ENCODE measurements at regions not wholly inside any gene's neighbourhood (a gene's known extent, or its start where the extent isn't known, plus 50 kb on each side); places are given as distances from the start of the nearest gene placed in this dataset.

DNA sequence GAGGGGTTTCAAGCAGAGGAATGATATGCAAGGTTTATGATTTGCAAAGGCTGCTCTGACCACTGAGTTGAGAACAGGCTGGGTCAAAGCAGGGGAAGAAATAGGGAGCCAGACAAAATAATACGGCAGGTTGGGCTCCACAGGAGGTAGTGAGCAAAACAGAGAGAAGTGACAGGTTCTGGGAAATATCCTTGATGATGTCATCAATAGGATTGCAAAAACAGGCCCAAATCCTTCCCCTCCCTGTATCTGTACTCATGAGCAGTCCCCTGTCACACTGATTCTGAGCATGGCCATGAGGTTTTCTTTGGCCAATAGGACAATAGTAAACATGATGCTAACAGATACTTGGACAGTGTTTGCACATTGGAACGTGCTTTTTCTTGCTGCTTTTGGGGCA lies 471.8 kb upstream of the BRINP1 start:
- Histone ChIP-seq H3K4me1 (ENCODE audit: control insufficient read depth, insufficient read depth, low read length) (no peaks in the 10 kb centered on the region), H3K36me3 (ENCODE audit: control insufficient read depth, insufficient read depth, low read length) (no peaks in the 10 kb centered on the region), H3K4me3 (ENCODE audit: low read length) (no peak overlapping the region), H3K27ac (ENCODE audit: low read length) (no peak overlapping the region), H3K9me3 (ENCODE audit: control insufficient read depth, insufficient read depth, low read length) (no peaks in the 10 kb centered on the region), H3K27me3 (ENCODE audit: control insufficient read depth, insufficient read depth, low read length) (no peaks in the 10 kb centered on the region)
- ATAC-seq (no peak), DNase-seq (no peak)
- no peak overlapping the region for H3K27ac Mint-ChIP-seq
- no peaks in the 10 kb centered on the region for H3K36me3 Mint-ChIP-seq
- peaks cover 0 to 2% of the 10 kb centered on the region in 2 donors for H3K9me3 Mint-ChIP-seq
- 78% methylated on average over 2 of the region's 2 CpGs for WGBS (ENCODE audit: insufficient coverage)
- no peaks in the 10 kb centered on the region for H3K4me1 Mint-ChIP-seq
- intact Hi-C loops (cut with micrococcal nuclease): no loop called here
- TF ChIP-seq, protein P1, sequence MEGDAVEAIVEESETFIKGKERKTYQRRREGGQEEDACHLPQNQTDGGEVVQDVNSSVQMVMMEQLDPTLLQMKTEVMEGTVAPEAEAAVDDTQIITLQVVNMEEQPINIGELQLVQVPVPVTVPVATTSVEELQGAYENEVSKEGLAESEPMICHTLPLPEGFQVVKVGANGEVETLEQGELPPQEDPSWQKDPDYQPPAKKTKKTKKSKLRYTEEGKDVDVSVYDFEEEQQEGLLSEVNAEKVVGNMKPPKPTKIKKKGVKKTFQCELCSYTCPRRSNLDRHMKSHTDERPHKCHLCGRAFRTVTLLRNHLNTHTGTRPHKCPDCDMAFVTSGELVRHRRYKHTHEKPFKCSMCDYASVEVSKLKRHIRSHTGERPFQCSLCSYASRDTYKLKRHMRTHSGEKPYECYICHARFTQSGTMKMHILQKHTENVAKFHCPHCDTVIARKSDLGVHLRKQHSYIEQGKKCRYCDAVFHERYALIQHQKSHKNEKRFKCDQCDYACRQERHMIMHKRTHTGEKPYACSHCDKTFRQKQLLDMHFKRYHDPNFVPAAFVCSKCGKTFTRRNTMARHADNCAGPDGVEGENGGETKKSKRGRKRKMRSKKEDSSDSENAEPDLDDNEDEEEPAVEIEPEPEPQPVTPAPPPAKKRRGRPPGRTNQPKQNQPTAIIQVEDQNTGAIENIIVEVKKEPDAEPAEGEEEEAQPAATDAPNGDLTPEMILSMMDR (IDR thresholded peaks at IDR 0.05): no peak
- H3K27me3 Mint-ChIP-seq (ENCODE audit: low read depth in 2 of 2): peaks cover 0 to 3% of the 10 kb centered on the region in 2 donors
- H3K4me3 Mint-ChIP-seq: no peak overlapping the region

DNA sequence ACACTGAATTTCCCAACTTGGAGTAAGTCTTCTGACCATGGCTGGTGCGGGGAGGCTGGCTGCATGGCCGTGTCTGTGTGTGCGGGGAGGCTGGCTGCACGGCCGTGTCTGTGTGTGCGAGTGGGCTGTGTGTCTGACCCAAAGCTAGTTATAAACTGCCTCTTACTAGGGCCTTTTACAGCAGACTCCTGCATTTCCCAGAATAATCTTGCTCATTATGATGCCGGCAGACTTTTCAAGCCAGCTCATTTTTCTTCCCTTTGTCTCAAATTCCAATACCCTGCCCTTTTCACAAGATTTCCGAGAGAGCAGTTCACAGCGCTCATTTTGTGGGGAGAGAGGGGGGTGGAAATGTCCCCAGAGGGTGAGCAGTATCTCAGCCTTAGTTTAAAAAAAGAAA lies 470.7 kb upstream of the BRINP1 start:
- Mint-ChIP-seq H3K36me3 (no peaks in the 10 kb centered on the region), H3K4me3 (no peak overlapping the region), H3K4me1 (no peaks in the 10 kb centered on the region), H3K27ac (no peak overlapping the region), H3K27me3 (ENCODE audit: low read depth in 2 of 2) (peaks cover 0 to 3% of the 10 kb centered on the region in 2 donors), H3K9me3 (peaks cover 0 to 2% of the 10 kb centered on the region in 2 donors)
- Histone ChIP-seq H3K4me1 (ENCODE audit: control insufficient read depth, insufficient read depth, low read length) (no peaks in the 10 kb centered on the region), H3K4me3 (ENCODE audit: low read length) (no peak overlapping the region), H3K36me3 (ENCODE audit: control insufficient read depth, insufficient read depth, low read length) (no peaks in the 10 kb centered on the region), H3K9me3 (ENCODE audit: control insufficient read depth, insufficient read depth, low read length) (no peaks in the 10 kb centered on the region), H3K27ac (ENCODE audit: low read length) (no peak overlapping the region), H3K27me3 (ENCODE audit: control insufficient read depth, insufficient read depth, low read length) (no peaks in the 10 kb centered on the region)
- ATAC-seq: no peak
- intact Hi-C loops (cut with micrococcal nuclease): no loop called here
- TF ChIP-seq, protein P1 (IDR thresholded peaks at IDR 0.05): no peak
- 87% methylated on average over 8 of the region's 9 CpGs for WGBS (ENCODE audit: insufficient coverage)
- no peak for DNase-seq

DNA sequence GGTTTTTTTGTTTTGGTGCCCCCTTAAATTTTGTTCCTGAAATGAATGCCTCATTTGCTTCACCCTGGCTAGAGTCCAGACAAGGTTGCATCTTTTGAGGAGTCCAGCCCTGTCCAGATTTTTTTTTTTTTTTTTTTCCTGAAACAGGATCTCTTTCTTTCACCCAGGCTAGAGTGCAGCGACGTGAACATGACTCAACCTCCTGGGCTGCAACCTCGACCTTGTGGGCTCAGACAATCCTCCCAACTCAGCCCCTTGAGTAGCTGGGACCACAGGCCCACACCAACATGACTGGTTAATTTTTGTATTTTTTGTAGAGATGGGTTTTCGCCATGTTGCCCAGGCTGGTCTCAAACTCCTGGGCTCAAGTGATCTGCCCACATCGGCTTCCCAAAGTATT lies 469.0 kb upstream of the BRINP1 start:
- Histone ChIP-seq H3K9me3 (ENCODE audit: control insufficient read depth, insufficient read depth, low read length) (no peaks in the 10 kb centered on the region), H3K4me3 (ENCODE audit: low read length) (no peak overlapping the region)
- H3K4me3 Mint-ChIP-seq: no peak overlapping the region

DNA sequence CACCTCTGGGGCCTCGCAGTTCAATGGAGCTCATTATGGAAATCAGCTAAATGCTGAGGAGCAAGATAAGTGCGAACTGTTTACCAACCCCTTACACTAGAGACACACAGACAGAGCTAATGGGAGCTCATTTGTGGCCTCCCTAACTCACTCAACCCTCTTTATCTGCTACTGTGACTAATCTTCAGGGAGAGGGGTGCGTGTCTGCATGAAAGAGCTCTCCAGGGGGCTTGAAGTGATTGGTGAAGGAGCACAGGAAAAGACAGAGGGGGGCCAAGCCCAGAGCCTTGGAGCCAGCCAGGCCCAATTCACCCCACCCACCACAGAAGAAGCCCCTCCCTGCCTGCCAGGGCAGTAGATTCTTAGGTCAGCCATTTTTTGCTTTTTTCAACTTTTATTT lies 466.8 kb upstream of the BRINP1 start:
- Mint-ChIP-seq H3K27ac (no peak overlapping the region), H3K36me3 (no peaks in the 10 kb centered on the region), H3K9me3 (peaks cover 0 to 5% of the 10 kb centered on the region in 2 donors), H3K4me3 (no peak overlapping the region), H3K4me1 (no peaks in the 10 kb centered on the region), H3K27me3 (ENCODE audit: low read depth in 2 of 2) (peaks cover 0 to 3% of the 10 kb centered on the region in 2 donors)
- ATAC-seq: no peak
- no peak for DNase-seq
- TF ChIP-seq, protein P1 (IDR thresholded peaks at IDR 0.05): no peak
- Histone ChIP-seq H3K4me1 (ENCODE audit: control insufficient read depth, insufficient read depth, low read length) (no peaks in the 10 kb centered on the region), H3K9me3 (ENCODE audit: control insufficient read depth, insufficient read depth, low read length) (no peaks in the 10 kb centered on the region), H3K27me3 (ENCODE audit: control insufficient read depth, insufficient read depth, low read length) (no peaks in the 10 kb centered on the region), H3K36me3 (ENCODE audit: control insufficient read depth, insufficient read depth, low read length) (no peaks in the 10 kb centered on the region), H3K27ac (ENCODE audit: low read length) (no peak overlapping the region), H3K4me3 (ENCODE audit: low read length) (no peak overlapping the region)
- WGBS (ENCODE audit: insufficient coverage): 76% methylated on average over 2 of the region's 3 CpGs
- intact Hi-C loops (cut with micrococcal nuclease): no loop called here

More for the DNA sequence above, 469.0 kb upstream of the BRINP1 start:
- intact Hi-C loops (cut with micrococcal nuclease): no loop called here
- WGBS (ENCODE audit: insufficient coverage): 89% methylated on average over 5 of the region's 5 CpGs
- DNase-seq (no peak), ATAC-seq (no peak)
- H3K36me3 Mint-ChIP-seq: no peaks in the 10 kb centered on the region
- H3K4me1 Mint-ChIP-seq: no peaks in the 10 kb centered on the region
- TF ChIP-seq, protein P1 (IDR thresholded peaks at IDR 0.05): no peak
- no peaks in the 10 kb centered on the region for H3K4me1 ChIP-seq (ENCODE audit: control insufficient read depth, insufficient read depth, low read length)
- H3K27ac ChIP-seq (ENCODE audit: low read length): no peak overlapping the region
- peaks cover 0 to 3% of the 10 kb centered on the region in 2 donors for H3K27me3 Mint-ChIP-seq (ENCODE audit: low read depth in 2 of 2)
- no peaks in the 10 kb centered on the region for H3K36me3 ChIP-seq (ENCODE audit: control insufficient read depth, insufficient read depth, low read length)
- H3K9me3 Mint-ChIP-seq: peaks cover 0 to 5% of the 10 kb centered on the region in 2 donors
- no peaks in the 10 kb centered on the region for H3K27me3 ChIP-seq (ENCODE audit: control insufficient read depth, insufficient read depth, low read length)
- H3K27ac Mint-ChIP-seq: no peak overlapping the region
